ENCODE measurements at regions not wholly inside any gene's neighbourhood (a gene's known extent, or its start where the extent isn't known, plus 50 kb on each side); places are given as distances from the start of the nearest gene placed in this dataset.

DNA sequence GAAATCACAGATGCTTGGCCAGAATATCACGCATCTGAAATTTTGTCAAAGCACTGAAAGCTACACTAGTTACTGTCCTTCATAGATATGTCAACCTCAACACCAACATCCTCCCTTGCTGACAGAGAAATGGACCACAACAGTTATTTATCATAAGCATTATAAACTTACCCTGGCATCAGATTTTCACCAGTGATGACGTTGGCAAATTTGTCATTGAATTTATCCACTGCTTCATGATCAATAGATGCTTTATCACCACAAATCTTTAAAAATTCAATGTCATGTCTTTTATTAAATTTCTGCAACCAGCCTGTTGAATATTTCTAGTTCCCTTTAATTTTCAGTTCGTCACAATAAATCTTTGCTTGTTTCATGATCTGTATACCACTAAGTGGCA, 205.7 kb downstream of the GJA1 start:
- H3K4me3 Mint-ChIP-seq = no peak overlapping the region
- no peaks in the 10 kb centered on the region for H3K4me1 Mint-ChIP-seq
- TF ChIP-seq, protein P1, sequence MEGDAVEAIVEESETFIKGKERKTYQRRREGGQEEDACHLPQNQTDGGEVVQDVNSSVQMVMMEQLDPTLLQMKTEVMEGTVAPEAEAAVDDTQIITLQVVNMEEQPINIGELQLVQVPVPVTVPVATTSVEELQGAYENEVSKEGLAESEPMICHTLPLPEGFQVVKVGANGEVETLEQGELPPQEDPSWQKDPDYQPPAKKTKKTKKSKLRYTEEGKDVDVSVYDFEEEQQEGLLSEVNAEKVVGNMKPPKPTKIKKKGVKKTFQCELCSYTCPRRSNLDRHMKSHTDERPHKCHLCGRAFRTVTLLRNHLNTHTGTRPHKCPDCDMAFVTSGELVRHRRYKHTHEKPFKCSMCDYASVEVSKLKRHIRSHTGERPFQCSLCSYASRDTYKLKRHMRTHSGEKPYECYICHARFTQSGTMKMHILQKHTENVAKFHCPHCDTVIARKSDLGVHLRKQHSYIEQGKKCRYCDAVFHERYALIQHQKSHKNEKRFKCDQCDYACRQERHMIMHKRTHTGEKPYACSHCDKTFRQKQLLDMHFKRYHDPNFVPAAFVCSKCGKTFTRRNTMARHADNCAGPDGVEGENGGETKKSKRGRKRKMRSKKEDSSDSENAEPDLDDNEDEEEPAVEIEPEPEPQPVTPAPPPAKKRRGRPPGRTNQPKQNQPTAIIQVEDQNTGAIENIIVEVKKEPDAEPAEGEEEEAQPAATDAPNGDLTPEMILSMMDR (IDR thresholded peaks at IDR 0.05; ENCODE audit: unreplicated experiment in 3 of 3) = no peak
- no peaks in the 10 kb centered on the region for H3K27me3 Mint-ChIP-seq (ENCODE audit: low read depth)
- peaks cover 15% of the 10 kb centered on the region for H3K9me3 Mint-ChIP-seq
- H3K36me3 Mint-ChIP-seq (ENCODE audit: low read depth) = peaks cover 3% of the 10 kb centered on the region
- no peak overlapping the region for H3K27ac Mint-ChIP-seq

DNA sequence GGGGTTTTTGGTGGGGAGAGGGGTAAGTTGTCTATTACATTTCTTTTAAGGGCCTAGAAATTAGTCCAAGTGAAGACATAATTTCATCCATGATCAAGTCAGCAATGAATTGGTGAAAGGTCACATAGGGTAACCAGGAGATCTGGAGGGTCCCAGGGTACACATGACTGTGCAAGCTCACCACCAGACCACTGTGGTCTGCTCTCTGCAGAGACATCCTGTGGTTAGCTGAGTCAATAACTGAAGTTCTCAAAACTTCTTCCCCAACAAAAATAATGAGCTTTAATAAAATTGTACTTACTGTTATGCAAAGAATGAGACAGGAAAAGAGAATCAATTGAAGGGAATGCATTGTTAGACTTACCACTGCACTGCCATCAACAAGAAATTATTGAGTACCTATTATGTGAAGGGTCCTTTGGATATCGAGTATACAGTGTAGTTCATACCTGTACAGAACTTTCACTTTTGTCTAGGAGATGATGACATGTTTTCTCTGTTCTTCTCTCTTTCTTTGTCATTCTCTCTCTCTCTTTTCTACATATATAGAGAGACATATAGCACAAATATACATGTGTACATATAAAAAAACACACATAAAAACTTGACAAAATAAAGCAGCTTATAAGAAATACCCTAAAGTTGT, 209.8 kb downstream of the GJA1 start:
- Mint-ChIP-seq H3K27me3 (ENCODE audit: low read depth) (no peaks in the 10 kb centered on the region), H3K4me1 (no peaks in the 10 kb centered on the region), H3K27ac (no peak overlapping the region), H3K4me3 (no peak overlapping the region), H3K9me3 (peaks cover 5% of the 10 kb centered on the region), H3K36me3 (ENCODE audit: low read depth) (no peaks in the 10 kb centered on the region)
- TF ChIP-seq, protein P1 (IDR thresholded peaks at IDR 0.05; ENCODE audit: unreplicated experiment in 3 of 3) = no peak

- Mint-ChIP-seq H3K4me1 (peaks cover 2% of the 10 kb centered on the region), H3K4me3 (no peak overlapping the region), H3K27ac (no peak overlapping the region), H3K27me3 (ENCODE audit: low read depth) (no peaks in the 10 kb centered on the region), H3K36me3 (ENCODE audit: low read depth) (no peaks in the 10 kb centered on the region), H3K9me3 (peaks cover 5% of the 10 kb centered on the region)
- TF ChIP-seq, protein P1 (IDR thresholded peaks at IDR 0.05; ENCODE audit: unreplicated experiment in 3 of 3) = no peak
Observed at GRCh38 chr6:121647905-121648304, 212.5 kb downstream of the GJA1 start.

DNA sequence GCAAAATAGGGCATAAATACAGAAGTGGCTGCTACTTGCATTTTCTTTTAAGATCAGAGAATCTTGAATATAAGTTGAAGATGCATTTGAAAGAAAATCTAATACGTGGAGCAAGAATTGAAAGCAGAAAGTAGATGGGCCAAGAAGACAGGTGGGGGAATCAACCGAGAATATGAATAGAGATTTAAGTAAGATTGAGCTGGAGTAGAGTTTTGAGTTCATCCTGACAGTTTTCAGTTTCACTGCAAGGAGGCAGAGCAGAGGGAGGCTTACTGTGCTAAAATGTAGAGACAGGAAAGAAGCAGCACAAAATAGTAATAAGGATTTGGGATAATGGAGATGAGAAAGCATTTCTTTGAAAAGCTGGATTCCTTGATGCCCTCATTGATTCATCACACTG, 214.5 kb downstream of the GJA1 start:
- peaks cover 9% of the 10 kb centered on the region for H3K4me1 Mint-ChIP-seq
- H3K4me3 Mint-ChIP-seq = no peak overlapping the region
- no peaks in the 10 kb centered on the region for H3K9me3 Mint-ChIP-seq
- TF ChIP-seq, protein P1 (IDR thresholded peaks at IDR 0.05; ENCODE audit: unreplicated experiment in 3 of 3) = no peak
- no peak overlapping the region for H3K27ac Mint-ChIP-seq
- H3K36me3 Mint-ChIP-seq (ENCODE audit: low read depth) = no peaks in the 10 kb centered on the region
- no peaks in the 10 kb centered on the region for H3K27me3 Mint-ChIP-seq (ENCODE audit: low read depth)

- H3K4me3 Mint-ChIP-seq = no peak overlapping the region
Observed at GRCh38 chr6:121651420-121651819, 216.0 kb downstream of the GJA1 start.

DNA sequence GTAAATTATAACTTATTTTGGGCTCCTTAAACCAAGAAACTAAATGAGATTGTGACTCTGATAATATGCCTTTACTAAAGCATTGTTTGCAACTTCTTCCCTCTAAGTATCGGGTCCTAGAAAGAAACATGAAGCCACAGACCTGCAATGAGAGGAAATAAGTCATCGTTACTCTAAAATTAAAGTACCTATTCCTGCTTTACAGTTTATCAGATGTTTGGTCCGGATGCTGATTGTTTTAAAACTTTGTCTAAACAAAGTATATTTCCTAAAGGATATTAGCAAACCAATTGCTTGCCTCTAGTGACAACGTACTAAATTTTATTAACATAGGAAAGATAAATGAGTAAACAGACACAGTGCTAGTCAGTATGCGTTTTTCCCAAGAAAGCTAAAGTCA, 216.8 kb downstream of the GJA1 start:
- Mint-ChIP-seq H3K27me3 (ENCODE audit: low read depth) (no peaks in the 10 kb centered on the region), H3K27ac (no peak overlapping the region), H3K36me3 (ENCODE audit: low read depth) (no peaks in the 10 kb centered on the region), H3K9me3 (no peaks in the 10 kb centered on the region), H3K4me1 (peaks cover 9% of the 10 kb centered on the region), H3K4me3 (no peak overlapping the region)
- TF ChIP-seq, protein P1 (IDR thresholded peaks at IDR 0.05; ENCODE audit: unreplicated experiment in 3 of 3) = no peak

More at GRCh38 chr6:121651420-121651819, 216.0 kb downstream of the GJA1 start:
- H3K4me1 Mint-ChIP-seq = peaks cover 9% of the 10 kb centered on the region
- no peaks in the 10 kb centered on the region for H3K27me3 Mint-ChIP-seq (ENCODE audit: low read depth)
- H3K27ac Mint-ChIP-seq = no peak overlapping the region
- no peaks in the 10 kb centered on the region for H3K9me3 Mint-ChIP-seq
- no peaks in the 10 kb centered on the region for H3K36me3 Mint-ChIP-seq (ENCODE audit: low read depth)
- TF ChIP-seq, protein P1 (IDR thresholded peaks at IDR 0.05; ENCODE audit: unreplicated experiment in 3 of 3) = no peak

Data from nephron (organoid).